ENCODE measurements at regions not wholly inside any gene's neighbourhood (a gene's known extent, or its start where the extent isn't known, plus 50 kb on each side); places are given as distances from the start of the nearest gene placed in this dataset.
"Not testable (repeated sequence)": the region's sequence is repeated elsewhere in the genome, so short reads cannot be mapped to it uniquely, and the experiment has no call there.

GRCh38 chr1:232123775-232124659 is 497.4 kb downstream of the DISC1 start:
- no peak for TF ChIP-seq CTCF (IDR thresholded peaks at IDR 0.05; ENCODE audit: control extremely low read depth, extremely low read depth, low read depth, missing control alignments)
- no peak for DNase-seq (ENCODE audit: extremely low spot score)
- CTCF ChIA-PET: no interaction called here
- POLR2A ChIA-PET: no interaction called here

- POLR2A ChIA-PET; DNase-seq (ENCODE audit: extremely low spot score); CTCF ChIA-PET: not testable (repeated sequence)
Measured at GRCh38 chr1:232117903-232118302, 491.3 kb downstream of the DISC1 start.

- ChIA-PET POLR2A (no interaction called here), CTCF (interaction anchor here (1.3 kb wide), 1 partner anchor 54 kb away, joined by 3 read pairs; no protein-coding TSS in a partner anchor)
- DNase-seq (ENCODE audit: extremely low spot score): no peak
- no peak for TF ChIP-seq CTCF (IDR thresholded peaks at IDR 0.05; ENCODE audit: control extremely low read depth, extremely low read depth, low read depth, missing control alignments)
Measured at GRCh38 chr1:232114985-232115384, 488.4 kb downstream of the DISC1 start.

- no peak for DNase-seq (ENCODE audit: extremely low spot score)
- TF ChIP-seq CTCF (IDR thresholded peaks at IDR 0.05; ENCODE audit: control extremely low read depth, extremely low read depth, low read depth, missing control alignments): no peak
- POLR2A ChIA-PET: no interaction called here
- CTCF ChIA-PET: no interaction called here
Measured at GRCh38 chr1:232112076-232112475, 485.5 kb downstream of the DISC1 start.

GRCh38 chr1:232111611-232112010 is 485.0 kb downstream of the DISC1 start:
- POLR2A ChIA-PET: no interaction called here
- no peak for DNase-seq (ENCODE audit: extremely low spot score)
- CTCF ChIA-PET: no interaction called here
- no peak for TF ChIP-seq CTCF (IDR thresholded peaks at IDR 0.05; ENCODE audit: control extremely low read depth, extremely low read depth, low read depth, missing control alignments)

GRCh38 chr1:232110281-232111090 is 483.9 kb downstream of the DISC1 start:
- CTCF ChIA-PET: no interaction called here
- TF ChIP-seq CTCF (IDR thresholded peaks at IDR 0.05; ENCODE audit: control extremely low read depth, extremely low read depth, low read depth, missing control alignments): no peak
- DNase-seq (ENCODE audit: extremely low spot score): no peak
- POLR2A ChIA-PET: no interaction called here

GRCh38 chr1:232109391-232109790 is 482.8 kb downstream of the DISC1 start:
- CTCF ChIA-PET: no interaction called here
- no peak for TF ChIP-seq CTCF (IDR thresholded peaks at IDR 0.05; ENCODE audit: control extremely low read depth, extremely low read depth, low read depth, missing control alignments)
- POLR2A ChIA-PET: no interaction called here
- no peak for DNase-seq (ENCODE audit: extremely low spot score)

Measured in GM10248 (cell line).